NCI-H128 (cell line): ENCODE measurements at regions not wholly inside any gene's neighbourhood (a gene's known extent, or its start where the extent isn't known, plus 50 kb on each side); places are given as distances from the start of the nearest gene placed in this dataset.

ENCODE experiments used
- DNase-seq: peaks from one replicate; lab custom pipeline; 2025; ENCODE audit not compliant: unreplicated experiment; lab: John Stamatoyannopoulos, UW

- no peak for DNase-seq
Measured at GRCh38 chr18:77439888-77440287, 190.2 kb downstream of the GALR1 start.

- DNase-seq = no peak
Measured at GRCh38 chr18:77442393-77442792, 192.7 kb downstream of the GALR1 start.

- no peak for DNase-seq
Measured at GRCh38 chr18:77444385-77444784, 194.7 kb downstream of the GALR1 start.

GRCh38 chr18:77448046-77448445 is 198.4 kb downstream of the GALR1 start:
- no peak for DNase-seq

GRCh38 chr18:77455004-77455403 is 205.4 kb downstream of the GALR1 start:
- no peak for DNase-seq

GRCh38 chr18:77457681-77458080 is 208.0 kb downstream of the GALR1 start:
- no peak for DNase-seq

- DNase-seq = no peak
Measured at GRCh38 chr18:77461062-77461688, 211.5 kb downstream of the GALR1 start.

- no peak for DNase-seq
Measured at GRCh38 chr18:77464917-77465316, 215.3 kb downstream of the GALR1 start.

GRCh38 chr18:77466890-77467289 is 217.2 kb downstream of the GALR1 start:
- no peak for DNase-seq

- DNase-seq = no peak
Measured at GRCh38 chr18:77469131-77469530, 219.5 kb downstream of the GALR1 start.

GRCh38 chr18:77470569-77471413 is 221.1 kb downstream of the GALR1 start:
- no peak for DNase-seq

- DNase-seq = no peak
Measured at GRCh38 chr18:77472509-77472908, 222.9 kb downstream of the GALR1 start.

GRCh38 chr18:77478646-77479442 is 229.2 kb downstream of the GALR1 start:
- DNase-seq = no peak

GRCh38 chr18:77481541-77481940 is 231.9 kb downstream of the GALR1 start:
- no peak for DNase-seq

- no peak for DNase-seq
Measured at GRCh38 chr18:77482190-77483085, 232.8 kb downstream of the GALR1 start.

- no peak for DNase-seq
Measured at GRCh38 chr18:77486985-77487384, 237.3 kb downstream of the GALR1 start.

GRCh38 chr18:77487951-77488740 is 238.5 kb downstream of the GALR1 start:
- DNase-seq = no peak

- no peak for DNase-seq
Measured at GRCh38 chr18:77495079-77495478, 245.4 kb downstream of the GALR1 start.

GRCh38 chr18:77495982-77496690 is 246.5 kb downstream of the GALR1 start:
- no peak for DNase-seq
